ENCODE measurements at regions not wholly inside any gene's neighbourhood (a gene's known extent, or its start where the extent isn't known, plus 50 kb on each side); places are given as distances from the start of the nearest gene placed in this dataset.

GRCh38 chr10:58460157-58460556 lies 52.5 kb upstream of the BICC1 start:
- TF ChIP-seq, protein P1, sequence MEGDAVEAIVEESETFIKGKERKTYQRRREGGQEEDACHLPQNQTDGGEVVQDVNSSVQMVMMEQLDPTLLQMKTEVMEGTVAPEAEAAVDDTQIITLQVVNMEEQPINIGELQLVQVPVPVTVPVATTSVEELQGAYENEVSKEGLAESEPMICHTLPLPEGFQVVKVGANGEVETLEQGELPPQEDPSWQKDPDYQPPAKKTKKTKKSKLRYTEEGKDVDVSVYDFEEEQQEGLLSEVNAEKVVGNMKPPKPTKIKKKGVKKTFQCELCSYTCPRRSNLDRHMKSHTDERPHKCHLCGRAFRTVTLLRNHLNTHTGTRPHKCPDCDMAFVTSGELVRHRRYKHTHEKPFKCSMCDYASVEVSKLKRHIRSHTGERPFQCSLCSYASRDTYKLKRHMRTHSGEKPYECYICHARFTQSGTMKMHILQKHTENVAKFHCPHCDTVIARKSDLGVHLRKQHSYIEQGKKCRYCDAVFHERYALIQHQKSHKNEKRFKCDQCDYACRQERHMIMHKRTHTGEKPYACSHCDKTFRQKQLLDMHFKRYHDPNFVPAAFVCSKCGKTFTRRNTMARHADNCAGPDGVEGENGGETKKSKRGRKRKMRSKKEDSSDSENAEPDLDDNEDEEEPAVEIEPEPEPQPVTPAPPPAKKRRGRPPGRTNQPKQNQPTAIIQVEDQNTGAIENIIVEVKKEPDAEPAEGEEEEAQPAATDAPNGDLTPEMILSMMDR (IDR thresholded peaks at IDR 0.05) = no peak
- no peak for DNase-seq
- Mint-ChIP-seq H3K36me3 (ENCODE audit: low read depth) (no peaks in the 10 kb centered on the region), H3K4me1 (ENCODE audit: low read depth) (no peaks in the 10 kb centered on the region), H3K27me3 (peaks cover 5% of the 10 kb centered on the region), H3K4me3 (no peak overlapping the region), H3K27ac (no peak overlapping the region), H3K9me3 (peaks cover 5% of the 10 kb centered on the region)
- POLR2A ChIA-PET = no interaction called here
- CTCF ChIA-PET = no interaction called here
- intact Hi-C loops (cut with micrococcal nuclease) = no loop called here
- no peak for ATAC-seq

- TF ChIP-seq, protein P1 (IDR thresholded peaks at IDR 0.05) = no peak
- H3K9me3 Mint-ChIP-seq = peaks cover 5% of the 10 kb centered on the region
- intact Hi-C loops (cut with micrococcal nuclease) = no loop called here
- DNase-seq = no peak
- H3K36me3 Mint-ChIP-seq (ENCODE audit: low read depth) = no peaks in the 10 kb centered on the region
- ChIA-PET POLR2A (no interaction called here), CTCF (no interaction called here)
- no peak for ATAC-seq
- H3K4me3 Mint-ChIP-seq = no peak overlapping the region
- H3K27ac Mint-ChIP-seq = no peak overlapping the region
- H3K27me3 Mint-ChIP-seq = peaks cover 7% of the 10 kb centered on the region
- no peaks in the 10 kb centered on the region for H3K4me1 Mint-ChIP-seq (ENCODE audit: low read depth)
Measured at GRCh38 chr10:58462863-58463507, 49.7 kb upstream of the BICC1 start.

Data from activated CD8-positive, alpha-beta T cell treated with anti-CD3 and anti-CD28 coated beads for 36 hours (primary cell).